Astrocyte of the hippocampus (primary cell): ENCODE measurements at regions not wholly inside any gene's neighbourhood (a gene's known extent, or its start where the extent isn't known, plus 50 kb on each side); places are given as distances from the start of the nearest gene placed in this dataset.
"Not testable (repeated sequence)": the region's sequence is repeated elsewhere in the genome, so short reads cannot be mapped to it uniquely, and the experiment has no call there.

ENCODE experiments used
- DNase-seq: peaks from one replicate; pipeline ENCODE4 v3.0.0; 2011; ENCODE audit warnings: low read depth, low spot score

- no peak for DNase-seq
Measured at GRCh38 chr11:38159038-38159437, 1561.0 kb upstream of the RAG2 start.

- no peak for DNase-seq
Measured at GRCh38 chr11:38156495-38157146, 1558.6 kb upstream of the RAG2 start.

GRCh38 chr11:38155856-38156255 lies 1557.8 kb upstream of the RAG2 start:
- DNase-seq = no peak

- no peak for DNase-seq
Measured at GRCh38 chr11:38153985-38154384, 1555.9 kb upstream of the RAG2 start.

- no peak for DNase-seq
Measured at GRCh38 chr11:38143852-38144251, 1545.8 kb upstream of the RAG2 start.

- no peak for DNase-seq
Measured at GRCh38 chr11:38138972-38139371, 1540.9 kb upstream of the RAG2 start.

- no peak for DNase-seq
Measured at GRCh38 chr11:38136887-38137286, 1538.9 kb upstream of the RAG2 start.

GRCh38 chr11:38131535-38131934 lies 1533.5 kb upstream of the RAG2 start:
- no peak for DNase-seq

GRCh38 chr11:38130976-38131375 lies 1532.9 kb upstream of the RAG2 start:
- no peak for DNase-seq

- no peak for DNase-seq
Measured at GRCh38 chr11:38130514-38130913, 1532.5 kb upstream of the RAG2 start.

- DNase-seq = no peak
Measured at GRCh38 chr11:38123673-38124072, 1525.6 kb upstream of the RAG2 start.

GRCh38 chr11:38116616-38117015 lies 1518.6 kb upstream of the RAG2 start:
- DNase-seq = not testable (repeated sequence)

- DNase-seq = not testable (repeated sequence)
Measured at GRCh38 chr11:38115381-38115780, 1517.3 kb upstream of the RAG2 start.

GRCh38 chr11:38100836-38101462 lies 1502.9 kb upstream of the RAG2 start:
- DNase-seq = no peak

GRCh38 chr11:38095268-38095667 lies 1497.2 kb upstream of the RAG2 start:
- DNase-seq = no peak

GRCh38 chr11:38089726-38090125 lies 1491.7 kb upstream of the RAG2 start:
- peak; percentile 0 for DNase-seq

- no peak for DNase-seq
Measured at GRCh38 chr11:38060920-38061319, 1462.9 kb upstream of the RAG2 start.

GRCh38 chr11:38060136-38060535 lies 1462.1 kb upstream of the RAG2 start:
- no peak for DNase-seq

- DNase-seq = no peak
Measured at GRCh38 chr11:38046571-38047135, 1448.6 kb upstream of the RAG2 start.

- no peak for DNase-seq
Measured at GRCh38 chr11:38043060-38043459, 1445.0 kb upstream of the RAG2 start.

- DNase-seq = no peak
Measured at GRCh38 chr11:38038777-38039176, 1440.7 kb upstream of the RAG2 start.

- DNase-seq = peak; percentile 19
Measured at GRCh38 chr11:38019072-38019775, 1421.2 kb upstream of the RAG2 start.

GRCh38 chr11:38014405-38014804 lies 1416.4 kb upstream of the RAG2 start:
- peak; percentile 89 for DNase-seq
